A549 (cell line): ENCODE measurements at regions not wholly inside any gene's neighbourhood (a gene's known extent, or its start where the extent isn't known, plus 50 kb on each side); places are given as distances from the start of the nearest gene placed in this dataset.

Experiments used
- ATAC-seq, 2 experiments: fragments of 200-7000 bp in 1 of 2; fragments of >200 bp in 1 of 2; cut with Nextera tagmentation in 1 of 2; cut with Tn5 transposase in 1 of 2; 3 replicates each; pipeline versions ENCODE4 v1.8.0 to v1.9.1; 2018 to 2020; ENCODE audit warnings: mild to moderate bottlenecking in 1 of 2, moderate library complexity in 1 of 2
- CTCF ChIA-PET: fragments of 300-600 bp; sonication (Branson Sonifier 250); formaldehyde crosslinking; extraction: SDS; loops from one replicate; lab custom pipeline; 2021; ENCODE audit warnings: antibody characterized with exemption, inconsistent platforms; lab: Yijun Ruan, JAX
- POLR2A ChIA-PET: fragments of 350-600 bp; formaldehyde crosslinking; extraction: SDS; loops from one replicate; lab custom pipeline; 2021; ENCODE audit warnings: antibody characterized with exemption, inconsistent platforms; lab: Yijun Ruan, JAX
- DNase-seq, 2 experiments: peaks; one replicate each; pipeline versions ENCODE4 v3.0.0 to v3.0.0-alpha.2; 2011 to 2016; ENCODE audit warnings: low read depth in 1 of 2, low spot score in 1 of 2
- FAIRE-seq: peaks from 2 replicates; lab custom pipeline; 2011; peaks lifted over from hg19 to GRCh38; lab: Jason Lieb, UNC
- H3K27ac ChIP-seq, 2 experiments: fragments of >200 bp; sonication (Bioruptor Twin); formaldehyde crosslinking; 3 replicates each; pipeline ENCODE4 v1.5.1; 2016 to 2017
- H3K4me1 ChIP-seq: fragments of >200 bp; sonication (Bioruptor Twin); formaldehyde crosslinking; 3 replicates; pipeline ENCODE4 v1.6.1; 2016
- H3K4me2 ChIP-seq: fragments of >200 bp; sonication (Bioruptor Twin); formaldehyde crosslinking; 3 replicates; pipeline ENCODE4 v1.6.1; 2016
- H3K4me3 ChIP-seq: fragments of >200 bp; sonication (Bioruptor Twin); formaldehyde crosslinking; 3 replicates; pipeline ENCODE4 v1.5.1; 2016
- H3K9me3 ChIP-seq: fragments of >200 bp; sonication (Bioruptor Twin); formaldehyde crosslinking; 3 replicates; pipeline ENCODE4 v1.6.1; 2016
- BCL3 ChIP-seq: fragments of >200 bp; sonication (Bioruptor Twin); formaldehyde crosslinking; IDR thresholded peaks from 3 replicates; pipeline ENCODE4 v1.6.1; 2016
- CTCF ChIP-seq: fragments of >200 bp; sonication (Bioruptor Twin); formaldehyde crosslinking; IDR thresholded peaks from 3 replicates; pipeline ENCODE4 v1.5.1; 2016
- EHMT2 ChIP-seq: fragments of 200-600 bp; sonication (generic); IDR thresholded peaks from 2 replicates; pipeline ENCODE4 v1.6.1; 2016; ENCODE audit warnings: antibody characterized with exemption, low read depth, mild to moderate bottlenecking, moderate library complexity
- FOSB ChIP-seq: fragments of 250-450 bp; sonication (Bioruptor Pico); IDR thresholded peaks from 2 replicates; pipeline ENCODE4 v1.5.0; 2020; ENCODE audit warnings: mild to moderate bottlenecking, moderate library complexity
- FOXS1 ChIP-seq: fragments of 250-450 bp; sonication (Bioruptor Pico); IDR thresholded peaks from 2 replicates; pipeline ENCODE4 v1.5.0; 2020; ENCODE audit warnings: mild to moderate bottlenecking, moderate library complexity
- HDAC2 ChIP-seq: fragments of 200-600 bp; sonication (generic); IDR thresholded peaks from 2 replicates; pipeline ENCODE4 v1.6.1; 2016
- HES2 ChIP-seq: fragments of >200 bp; sonication (Bioruptor Twin); formaldehyde crosslinking; IDR thresholded peaks from 2 replicates; pipeline ENCODE4 v1.6.1; 2016
- HEYL ChIP-seq: fragments of 250-450 bp; sonication (Bioruptor Pico); IDR thresholded peaks from 2 replicates; pipeline ENCODE4 v1.8.0; 2021; ENCODE audit warnings: mild to moderate bottlenecking, moderate library complexity
- HOXB5 ChIP-seq: fragments of 250-450 bp; sonication (Bioruptor Pico); IDR thresholded peaks from 2 replicates; pipeline ENCODE4 v1.5.0; 2020; ENCODE audit warnings: mild to moderate bottlenecking, moderate library complexity
- JUNB ChIP-seq: fragments of >200 bp; sonication (Bioruptor Twin); formaldehyde crosslinking; IDR thresholded peaks from 2 replicates; pipeline ENCODE4 v1.6.1; 2016
- KDM1A ChIP-seq: fragments of 200-600 bp; sonication (generic); IDR thresholded peaks from 2 replicates; pipeline ENCODE4 v1.6.1; 2016; ENCODE audit warnings: low read depth, mild to moderate bottlenecking
- MAFK ChIP-seq: fragments of 450-650 bp; IDR thresholded peaks from 2 replicates; pipeline ENCODE4 v1.6.1; 2014; ENCODE audit not compliant: partially characterized antibody
- MAZ ChIP-seq: fragments of 150-350 bp; IDR thresholded peaks from 2 replicates; pipeline ENCODE4 v1.6.1; 2014; ENCODE audit warnings: antibody characterized with exemption, low read depth, low read length, borderline replicate concordance
- NPAS2 ChIP-seq: fragments of 250-450 bp; sonication (Bioruptor Pico); IDR thresholded peaks from 2 replicates; pipeline ENCODE4 v1.8.0; 2022; ENCODE audit warnings: mild to moderate bottlenecking, moderate library complexity, borderline replicate concordance
- RARB ChIP-seq: fragments of 250-450 bp; sonication (Bioruptor Pico); IDR thresholded peaks from 2 replicates; pipeline ENCODE4 v1.8.0; 2021; ENCODE audit warnings: mild to moderate bottlenecking, moderate library complexity
- RCOR1 ChIP-seq: fragments of 150-350 bp; IDR thresholded peaks from 2 replicates; pipeline ENCODE4 v1.6.1; 2014; ENCODE audit warnings: antibody characterized with exemption, low read length, low read depth
- ZC3H11A ChIP-seq: fragments of 450-650 bp; IDR thresholded peaks from 2 replicates; pipeline ENCODE4 v1.6.1; 2014; ENCODE audit warnings: antibody characterized with exemption, mild to moderate bottlenecking
- ZFP36 ChIP-seq: fragments of 450-650 bp; IDR thresholded peaks from 2 replicates; pipeline ENCODE4 v1.6.1; 2014; ENCODE audit warnings: borderline replicate concordance; ENCODE audit not compliant: partially characterized antibody
- WGBS: methylation state at CpG from one replicate; pipeline ENCODE4 v1.1.6; 2017; ENCODE audit errors: missing lambda C conversion rate; 5-methylcytosine and 5-hydroxymethylcytosine counted together
- TF ChIP-seq, protein P1 (sequence below): IDR thresholded peaks from 2 replicates; pipeline ENCODE4 v1.6.1; 2012
- TF ChIP-seq, protein P2 (sequence below): fragments of 250-450 bp; sonication (Bioruptor Pico); IDR thresholded peaks from 2 replicates; pipeline ENCODE4 v1.5.0; 2021; ENCODE audit warnings: mild to moderate bottlenecking, moderate library complexity, borderline replicate concordance
- TF ChIP-seq, protein P3 (sequence below): fragments of 200-600 bp; sonication (generic); IDR thresholded peaks from 2 replicates; pipeline ENCODE4 v1.6.1; 2016; ENCODE audit warnings: antibody characterized with exemption, mild to moderate bottlenecking, moderate library complexity

DNA sequence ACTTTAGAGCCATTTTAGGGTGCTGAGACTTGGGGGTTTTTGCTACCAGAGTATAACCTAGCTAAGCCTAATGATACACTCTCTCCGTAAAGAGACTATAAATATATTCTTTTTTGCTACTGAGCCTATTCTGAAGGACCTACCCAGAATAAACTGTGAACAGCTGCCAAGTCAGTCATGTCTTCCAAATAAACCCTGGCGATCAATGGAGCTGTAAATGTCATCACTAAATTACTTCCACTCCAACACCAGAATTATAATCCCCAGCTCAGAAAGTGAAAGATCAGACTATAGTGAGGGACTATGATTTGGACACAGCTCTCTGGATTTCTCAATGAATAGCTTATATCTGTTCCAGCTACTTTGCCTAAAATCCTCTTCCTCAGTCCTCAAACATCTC lies 178.9 kb downstream of the METTL4 start:
- WGBS, result 79% methylated on average over 2 of the region's 2 CpGs
- Histone ChIP-seq H3K4me2 (no peak overlapping the region), H3K4me1 (0 out of 3 replicates have a peak, but pooled peaks cover 5% of the 10 kb centered on the region), H3K4me3 (no peak overlapping the region), H3K27ac (no peak overlapping the region), H3K9me3 (0 out of 3 replicates have a peak, but pooled peaks cover 3% of the 10 kb centered on the region)
- ChIA-PET CTCF (no interaction called here), POLR2A (no interaction called here)
- ATAC-seq (no peak), DNase-seq (no peak), FAIRE-seq (no peak)
- TF ChIP-seq CTCF, result no peak
- no peak for TF ChIP-seq MAZ
- TF ChIP-seq ZFP36, result no peak
- TF ChIP-seq, protein P1, sequence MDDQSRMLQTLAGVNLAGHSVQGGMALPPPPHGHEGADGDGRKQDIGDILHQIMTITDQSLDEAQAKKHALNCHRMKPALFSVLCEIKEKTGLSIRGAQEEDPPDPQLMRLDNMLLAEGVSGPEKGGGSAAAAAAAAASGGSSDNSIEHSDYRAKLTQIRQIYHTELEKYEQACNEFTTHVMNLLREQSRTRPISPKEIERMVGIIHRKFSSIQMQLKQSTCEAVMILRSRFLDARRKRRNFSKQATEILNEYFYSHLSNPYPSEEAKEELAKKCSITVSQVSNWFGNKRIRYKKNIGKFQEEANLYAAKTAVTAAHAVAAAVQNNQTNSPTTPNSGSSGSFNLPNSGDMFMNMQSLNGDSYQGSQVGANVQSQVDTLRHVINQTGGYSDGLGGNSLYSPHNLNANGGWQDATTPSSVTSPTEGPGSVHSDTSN, result no peak
- no peak for TF ChIP-seq BCL3
- no peak for TF ChIP-seq HES2
- TF ChIP-seq, protein P2, sequence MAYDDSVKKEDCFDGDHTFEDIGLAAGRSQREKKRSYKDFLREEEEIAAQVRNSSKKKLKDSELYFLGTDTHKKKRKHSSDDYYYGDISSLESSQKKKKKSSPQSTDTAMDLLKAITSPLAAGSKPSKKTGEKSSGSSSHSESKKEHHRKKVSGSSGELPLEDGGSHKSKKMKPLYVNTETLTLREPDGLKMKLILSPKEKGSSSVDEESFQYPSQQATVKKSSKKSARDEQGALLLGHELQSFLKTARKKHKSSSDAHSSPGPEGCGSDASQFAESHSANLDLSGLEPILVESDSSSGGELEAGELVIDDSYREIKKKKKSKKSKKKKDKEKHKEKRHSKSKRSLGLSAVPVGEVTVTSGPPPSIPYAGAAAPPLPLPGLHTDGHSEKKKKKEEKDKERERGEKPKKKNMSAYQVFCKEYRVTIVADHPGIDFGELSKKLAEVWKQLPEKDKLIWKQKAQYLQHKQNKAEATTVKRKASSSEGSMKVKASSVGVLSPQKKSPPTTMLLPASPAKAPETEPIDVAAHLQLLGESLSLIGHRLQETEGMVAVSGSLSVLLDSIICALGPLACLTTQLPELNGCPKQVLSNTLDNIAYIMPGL, result no peak
- no peak for TF ChIP-seq NPAS2 (CRISPR knock-in tag)

DNA sequence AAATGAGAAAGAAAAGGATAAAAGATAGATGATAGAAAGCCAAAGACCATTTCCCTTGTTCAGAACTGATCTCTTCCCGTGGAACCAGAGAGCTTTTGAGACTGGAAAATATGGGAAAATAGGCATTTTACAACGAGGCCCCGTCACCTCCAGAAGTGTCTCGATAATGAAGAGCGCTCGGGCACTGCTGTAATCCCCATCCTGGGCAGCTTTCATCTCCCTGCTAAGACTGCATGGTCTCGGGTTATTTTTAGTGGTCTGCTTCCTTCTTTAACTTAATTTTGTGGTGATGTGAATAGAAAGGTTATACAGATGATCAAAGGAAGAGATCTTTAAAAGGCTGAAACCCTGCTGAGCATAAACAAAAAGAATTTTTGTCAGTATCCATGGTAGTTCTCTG lies 176.6 kb downstream of the METTL4 start:
- no peak overlapping the region for H3K4me3 ChIP-seq
- WGBS, result 76% methylated on average over 7 of the region's 7 CpGs
- FAIRE-seq (no peak), ATAC-seq (no peak), DNase-seq (no peak)
- H3K27ac ChIP-seq, result no peak overlapping the region
- TF ChIP-seq MAFK, result no peak
- CTCF ChIA-PET, result no interaction called here
- no peaks in the 10 kb centered on the region for H3K9me3 ChIP-seq
- POLR2A ChIA-PET, result no interaction called here
- no peak overlapping the region for H3K4me2 ChIP-seq
- H3K4me1 ChIP-seq, result 0 out of 3 replicates have a peak, but pooled peaks cover 5% of the 10 kb centered on the region

DNA sequence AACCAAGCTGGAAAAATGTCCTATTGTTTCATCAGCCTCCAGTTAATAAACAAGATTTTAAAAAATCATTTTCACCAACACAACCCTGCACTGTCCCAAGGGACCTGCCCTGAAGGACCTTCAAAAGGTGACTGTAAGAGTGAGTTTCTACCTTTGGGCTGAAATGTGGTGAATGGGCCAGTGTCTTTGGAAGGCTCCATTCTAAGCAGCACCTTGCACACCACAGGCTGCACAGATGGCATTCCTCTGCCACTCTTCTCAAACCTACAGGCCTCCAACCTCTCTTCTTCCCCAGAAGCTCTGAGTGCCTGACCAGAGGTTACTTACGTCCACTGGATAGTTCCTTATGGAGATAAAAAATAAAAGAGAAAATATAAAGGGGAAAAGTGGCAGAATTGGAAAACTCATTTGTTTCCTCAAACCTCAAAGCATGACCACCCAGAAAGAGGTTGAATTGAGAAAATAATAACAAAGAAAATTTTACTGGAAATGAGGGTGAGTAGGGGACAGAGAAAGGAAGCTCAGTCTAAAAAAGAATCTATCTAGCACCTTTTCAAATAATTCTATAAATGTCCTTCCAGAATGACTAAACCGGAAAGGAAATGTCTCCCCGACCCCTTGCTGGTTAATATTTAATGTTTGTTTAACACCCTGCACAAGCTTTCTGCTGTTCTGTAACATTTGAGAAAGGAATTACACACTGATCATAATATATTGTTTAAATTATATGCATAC lies 175.7 kb downstream of the METTL4 start:
- ChIA-PET POLR2A (no interaction called here), CTCF (no interaction called here)
- H3K4me2 ChIP-seq, result peak overlapping the region; percentile 34; the same call in 1 of the 3 replicates
- FAIRE-seq (no peak), DNase-seq (no peak), ATAC-seq (no peak)
- no peak overlapping the region for H3K27ac ChIP-seq
- no peaks in the 10 kb centered on the region for H3K9me3 ChIP-seq
- H3K4me1 ChIP-seq, result 0 out of 3 replicates have a peak, but pooled peaks cover 5% of the 10 kb centered on the region
- no peak overlapping the region for H3K4me3 ChIP-seq
- WGBS, result 32% methylated on average over 3 of the region's 3 CpGs
- TF ChIP-seq HOXB5 (CRISPR knock-in tag) (no peak), RCOR1 (no peak), FOXS1 (CRISPR knock-in tag) (no peak), HEYL (CRISPR knock-in tag) (no peak), ZC3H11A (no peak), RARB (no peak), KDM1A (no peak), EHMT2 (no peak), ZFP36 (no peak), FOSB (CRISPR knock-in tag) (no peak), JUNB (no peak), HDAC2 (no peak)
- TF ChIP-seq, protein P1, result no peak
- TF ChIP-seq, protein P3, sequence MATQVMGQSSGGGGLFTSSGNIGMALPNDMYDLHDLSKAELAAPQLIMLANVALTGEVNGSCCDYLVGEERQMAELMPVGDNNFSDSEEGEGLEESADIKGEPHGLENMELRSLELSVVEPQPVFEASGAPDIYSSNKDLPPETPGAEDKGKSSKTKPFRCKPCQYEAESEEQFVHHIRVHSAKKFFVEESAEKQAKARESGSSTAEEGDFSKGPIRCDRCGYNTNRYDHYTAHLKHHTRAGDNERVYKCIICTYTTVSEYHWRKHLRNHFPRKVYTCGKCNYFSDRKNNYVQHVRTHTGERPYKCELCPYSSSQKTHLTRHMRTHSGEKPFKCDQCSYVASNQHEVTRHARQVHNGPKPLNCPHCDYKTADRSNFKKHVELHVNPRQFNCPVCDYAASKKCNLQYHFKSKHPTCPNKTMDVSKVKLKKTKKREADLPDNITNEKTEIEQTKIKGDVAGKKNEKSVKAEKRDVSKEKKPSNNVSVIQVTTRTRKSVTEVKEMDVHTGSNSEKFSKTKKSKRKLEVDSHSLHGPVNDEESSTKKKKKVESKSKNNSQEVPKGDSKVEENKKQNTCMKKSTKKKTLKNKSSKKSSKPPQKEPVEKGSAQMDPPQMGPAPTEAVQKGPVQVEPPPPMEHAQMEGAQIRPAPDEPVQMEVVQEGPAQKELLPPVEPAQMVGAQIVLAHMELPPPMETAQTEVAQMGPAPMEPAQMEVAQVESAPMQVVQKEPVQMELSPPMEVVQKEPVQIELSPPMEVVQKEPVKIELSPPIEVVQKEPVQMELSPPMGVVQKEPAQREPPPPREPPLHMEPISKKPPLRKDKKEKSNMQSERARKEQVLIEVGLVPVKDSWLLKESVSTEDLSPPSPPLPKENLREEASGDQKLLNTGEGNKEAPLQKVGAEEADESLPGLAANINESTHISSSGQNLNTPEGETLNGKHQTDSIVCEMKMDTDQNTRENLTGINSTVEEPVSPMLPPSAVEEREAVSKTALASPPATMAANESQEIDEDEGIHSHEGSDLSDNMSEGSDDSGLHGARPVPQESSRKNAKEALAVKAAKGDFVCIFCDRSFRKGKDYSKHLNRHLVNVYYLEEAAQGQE, result no peak
